ENCODE measurements at regions not wholly inside any gene's neighbourhood (a gene's known extent, or its start where the extent isn't known, plus 50 kb on each side); places are given as distances from the start of the nearest gene placed in this dataset.

DNA sequence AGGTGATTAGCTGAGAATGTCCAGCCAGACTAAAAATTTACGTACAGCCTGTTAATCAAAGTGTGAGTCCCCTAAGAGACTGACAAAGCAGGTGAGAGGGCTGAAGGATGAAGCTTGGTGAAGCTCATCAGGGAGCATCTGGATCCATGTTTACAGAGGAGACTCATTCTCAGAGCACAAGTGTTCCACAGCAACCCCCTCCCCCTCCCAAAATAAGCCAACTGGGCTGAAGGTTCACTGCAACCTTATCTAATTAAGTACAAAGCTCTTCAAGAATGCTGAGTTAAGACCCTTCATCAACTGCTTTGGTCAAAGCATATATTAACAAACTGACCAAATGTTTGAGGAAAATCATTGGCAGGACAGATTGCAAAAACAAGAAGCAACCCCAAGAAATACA is 262.6 kb upstream of the ZNF385D start:
- WGBS (ENCODE audit: insufficient coverage, low coverage, missing lambda C conversion rate): 0% methylated on average over 1 of the region's 1 CpG
- no peak overlapping the region for H3K4me3 ChIP-seq
- H3K27ac ChIP-seq (ENCODE audit: extremely low read depth, low read depth, low read length): no peak overlapping the region
- no peak for DNase-seq (ENCODE audit: extremely low read depth in 1 of 4, low spot score in 3 of 4)
- no peaks in the 10 kb centered on the region for H4K20me1 ChIP-seq (replicated peaks; ENCODE audit: control insufficient read depth, insufficient read depth, low read length)
- H3K4me2 ChIP-seq (ENCODE audit: insufficient read depth, low read length): no peak overlapping the region
- H3K9me3 ChIP-seq (replicated peaks; ENCODE audit: control insufficient read depth, insufficient read depth, low read depth, low read length): no peaks in the 10 kb centered on the region; the same call in 1 of the 2 replicates
- no peak overlapping the region for H2AFZ ChIP-seq (ENCODE audit: low read depth, low read length)
- no peaks in the 10 kb centered on the region for H3K79me2 ChIP-seq (ENCODE audit: control insufficient read depth, insufficient read depth, low read length)
- H3K9me1 ChIP-seq (ENCODE audit: control insufficient read depth, insufficient read depth, low read length): no peaks in the 10 kb centered on the region
- no peaks in the 10 kb centered on the region for H3K27me3 ChIP-seq (ENCODE audit: control insufficient read depth in 2 of 2, insufficient read depth in 2 of 2, low read length in 2 of 2)
- intact Hi-C loops (cut with micrococcal nuclease) (no loop called here), in situ Hi-C loops (cut with MboI) (no loop called here)
- TF ChIP-seq, protein P1, sequence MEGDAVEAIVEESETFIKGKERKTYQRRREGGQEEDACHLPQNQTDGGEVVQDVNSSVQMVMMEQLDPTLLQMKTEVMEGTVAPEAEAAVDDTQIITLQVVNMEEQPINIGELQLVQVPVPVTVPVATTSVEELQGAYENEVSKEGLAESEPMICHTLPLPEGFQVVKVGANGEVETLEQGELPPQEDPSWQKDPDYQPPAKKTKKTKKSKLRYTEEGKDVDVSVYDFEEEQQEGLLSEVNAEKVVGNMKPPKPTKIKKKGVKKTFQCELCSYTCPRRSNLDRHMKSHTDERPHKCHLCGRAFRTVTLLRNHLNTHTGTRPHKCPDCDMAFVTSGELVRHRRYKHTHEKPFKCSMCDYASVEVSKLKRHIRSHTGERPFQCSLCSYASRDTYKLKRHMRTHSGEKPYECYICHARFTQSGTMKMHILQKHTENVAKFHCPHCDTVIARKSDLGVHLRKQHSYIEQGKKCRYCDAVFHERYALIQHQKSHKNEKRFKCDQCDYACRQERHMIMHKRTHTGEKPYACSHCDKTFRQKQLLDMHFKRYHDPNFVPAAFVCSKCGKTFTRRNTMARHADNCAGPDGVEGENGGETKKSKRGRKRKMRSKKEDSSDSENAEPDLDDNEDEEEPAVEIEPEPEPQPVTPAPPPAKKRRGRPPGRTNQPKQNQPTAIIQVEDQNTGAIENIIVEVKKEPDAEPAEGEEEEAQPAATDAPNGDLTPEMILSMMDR (IDR thresholded peaks at IDR 0.05 in 2 of 3, conservative IDR thresholded peaks at IDR 0.05 in 1 of 3; ENCODE audit: insufficient read depth in 2 of 3, low read depth in 1 of 3, low read length in 3 of 3): no peak
- TF ChIP-seq ZNF431 (CRISPR knock-in tag; IDR thresholded peaks at IDR 0.05): no peak
- no peak for TF ChIP-seq GABPB1 (CRISPR knock-in tag; IDR thresholded peaks at IDR 0.05)
- no peak for TF ChIP-seq NUFIP1 (IDR thresholded peaks at IDR 0.05; ENCODE audit: partially characterized antibody)
- TF ChIP-seq, protein P2, sequence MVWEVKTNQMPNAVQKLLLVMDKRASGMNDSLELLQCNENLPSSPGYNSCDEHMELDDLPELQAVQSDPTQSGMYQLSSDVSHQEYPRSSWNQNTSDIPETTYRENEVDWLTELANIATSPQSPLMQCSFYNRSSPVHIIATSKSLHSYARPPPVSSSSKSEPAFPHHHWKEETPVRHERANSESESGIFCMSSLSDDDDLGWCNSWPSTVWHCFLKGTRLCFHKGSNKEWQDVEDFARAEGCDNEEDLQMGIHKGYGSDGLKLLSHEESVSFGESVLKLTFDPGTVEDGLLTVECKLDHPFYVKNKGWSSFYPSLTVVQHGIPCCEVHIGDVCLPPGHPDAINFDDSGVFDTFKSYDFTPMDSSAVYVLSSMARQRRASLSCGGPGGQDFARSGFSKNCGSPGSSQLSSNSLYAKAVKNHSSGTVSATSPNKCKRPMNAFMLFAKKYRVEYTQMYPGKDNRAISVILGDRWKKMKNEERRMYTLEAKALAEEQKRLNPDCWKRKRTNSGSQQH (CRISPR knock-in tag; IDR thresholded peaks at IDR 0.05): no peak
- no peak for TF ChIP-seq MEIS2 (IDR thresholded peaks at IDR 0.05; ENCODE audit: partially characterized antibody)
- TF ChIP-seq ZNF174 (CRISPR knock-in tag; IDR thresholded peaks at IDR 0.05): no peak
- TF ChIP-seq CHD4 (IDR thresholded peaks at IDR 0.05; ENCODE audit: insufficient read depth, insufficient replicate concordance, low read depth, low read length, poor library complexity, severe bottlenecking): no peak
- no peak for TF ChIP-seq HIVEP1 (CRISPR knock-in tag; IDR thresholded peaks at IDR 0.05)
- TF ChIP-seq KAT2B (IDR thresholded peaks at IDR 0.05; ENCODE audit: low read depth, low read length): no peak
- TF ChIP-seq CHD1 (IDR thresholded peaks at IDR 0.05; ENCODE audit: low read length): no peak
- TF ChIP-seq PCBP1 (IDR thresholded peaks at IDR 0.05; ENCODE audit: low read depth, low read length, poor library complexity, severe bottlenecking): no peak
- no peaks in the 10 kb centered on the region for H3K4me1 ChIP-seq (replicated peaks in 1 of 2; ENCODE audit: control insufficient read depth in 2 of 2, insufficient read depth in 2 of 2, low read length in 2 of 2)
- BruUV-seq (replicated peaks): no TSS peak
- no peak for ATAC-seq
- no peaks in the 10 kb centered on the region for H3K36me3 ChIP-seq (ENCODE audit: control insufficient read depth, insufficient read depth, low read length)
- no peak for FAIRE-seq
- H3K9ac ChIP-seq (ENCODE audit: insufficient read depth in 1 of 2, low read depth in 2 of 2, low read length in 2 of 2): no peak overlapping the region
- ChIA-PET POLR2A (no interaction called here), CTCF (ENCODE audit: low intra/inter-chr PET ratio) (no interaction called here)
